HepG2 (cell line): ENCODE measurements at regions not wholly inside any gene's neighbourhood (a gene's known extent, or its start where the extent isn't known, plus 50 kb on each side); places are given as distances from the start of the nearest gene placed in this dataset.

ENCODE experiments used
- ATAC-seq: fragments of 200-7000 bp; cut with Tn5 transposase; 3 replicates; pipeline ENCODE4 v1.9.1; 2020; ENCODE audit warnings: mild to moderate bottlenecking, moderate library complexity
- BruUV-seq: library from RNA; stranded (reverse); fragments of 400-500 nt; replicated peaks from 2 replicates; lab custom pipeline; 2021; lab: Mats Ljungman, UMichigan
- CTCF ChIA-PET: fragments of 300-600 bp; formaldehyde crosslinking; extraction: SDS; loops from one replicate; lab custom pipeline; 2021; ENCODE audit warnings: low total read pairs, inconsistent platforms, low intra/inter-chr PET ratio; lab: Yijun Ruan, JAX
- POLR2A ChIA-PET: fragments of 350-600 bp; sonication (Branson Sonifier 250); formaldehyde crosslinking; loops from one replicate; lab custom pipeline; 2020; ENCODE audit warnings: antibody characterized with exemption, inconsistent platforms; lab: Yijun Ruan, JAX
- DNase-seq: peaks from one replicate; pipeline ENCODE4 v3.0.0-alpha.2; 2015; ENCODE audit warnings: low spot score
- FAIRE-seq: peaks from 3 replicates; lab custom pipeline; 2011; peaks lifted over from hg19 to GRCh38; lab: Jason Lieb, UNC
- H2AFZ ChIP-seq: one replicate; pipeline ENCODE4 v1.6.1; 2011; ENCODE audit warnings: low read length, inconsistent platforms
- H3K27ac ChIP-seq: fragments of 300-600 bp; 3 replicates; pipeline ENCODE4 v1.8.0; 2011; ENCODE audit warnings: mixed run types, mild to moderate bottlenecking, mixed read lengths, low read length, inconsistent platforms; ENCODE audit not compliant: insufficient read depth; ENCODE audit errors: extremely low read length
- H3K27me3 ChIP-seq, 2 experiments: fragments of 200-600 bp in 1 of 2; 2 replicates in 1 of 2; 3 replicates in 1 of 2; pipeline versions ENCODE4 v1.6.0 to v1.8.0; 2011; ENCODE audit warnings: low read length in 2 of 2, mild to moderate bottlenecking in 2 of 2, moderate library complexity in 2 of 2, inconsistent platforms in 1 of 2; ENCODE audit not compliant: insufficient read depth in 2 of 2, control insufficient read depth in 1 of 2
- H3K36me3 ChIP-seq, 2 experiments: fragments of 200-600 bp in 1 of 2; replicated peaks in 1 of 2; 2 replicates in 1 of 2; 3 replicates in 1 of 2; pipeline versions ENCODE4 v1.5.1 to v1.8.0; 2011; ENCODE audit warnings: low read length in 2 of 2, inconsistent platforms in 1 of 2; ENCODE audit not compliant: insufficient read depth in 2 of 2, control insufficient read depth in 1 of 2
- H3K4me1 ChIP-seq: 2 replicates; pipeline ENCODE4 v1.5.1; 2012; ENCODE audit warnings: low read length, inconsistent platforms; ENCODE audit not compliant: insufficient read depth
- H3K4me2 ChIP-seq: 2 replicates; pipeline ENCODE4 v1.6.0; 2011; ENCODE audit warnings: low read depth, low read length, inconsistent platforms
- H3K4me3 ChIP-seq, 3 experiments: fragments of 200-600 bp in 1 of 3; sonication (generic), shearing (Covaris generic) in 1 of 3; replicated peaks in 1 of 3; 2 replicates each; pipeline ENCODE4 v1.5.1; 2011 to 2016; ENCODE audit warnings: low read length in 3 of 3, inconsistent platforms in 2 of 3, low read depth in 2 of 3, mild to moderate bottlenecking in 2 of 3, control low read depth in 1 of 3, mixed read lengths in 1 of 3; ENCODE audit not compliant: insufficient read depth in 1 of 3
- H3K79me2 ChIP-seq: one replicate; pipeline ENCODE4 v1.6.1; 2011; ENCODE audit warnings: low read length, inconsistent platforms; ENCODE audit not compliant: insufficient read depth
- H3K9ac ChIP-seq: 2 replicates; pipeline ENCODE4 v1.6.0; 2011; ENCODE audit warnings: mild to moderate bottlenecking, low read depth, low read length, inconsistent platforms; ENCODE audit not compliant: insufficient read depth
- H3K9me3 ChIP-seq: 2 replicates; pipeline ENCODE4 v1.5.1; 2012; ENCODE audit warnings: mild to moderate bottlenecking, low read length
- H4K20me1 ChIP-seq: 2 replicates; pipeline ENCODE4 v1.6.0; 2011; ENCODE audit warnings: inconsistent platforms, mild to moderate bottlenecking, low read length, moderate library complexity; ENCODE audit not compliant: insufficient read depth
- CC2D1A ChIP-seq: sonication (generic); formaldehyde crosslinking; IDR thresholded peaks from 2 replicates; pipeline ENCODE4 v1.8.1; 2023; ENCODE audit warnings: mild to moderate bottlenecking, missing genetic modification reagents
- HNF1A ChIP-seq, 2 experiments: sonication (generic) in 1 of 2; formaldehyde crosslinking in 1 of 2; IDR thresholded peaks; 2 replicates each; pipeline versions ENCODE4 v1.4.0 to v1.6.1; 2016 to 2020; ENCODE audit warnings: borderline replicate concordance in 1 of 2, low read depth in 1 of 2, mild to moderate bottlenecking in 1 of 2, missing genetic modification reagents in 1 of 2
- KAT8 ChIP-seq: IDR thresholded peaks from 2 replicates; pipeline ENCODE4 v1.6.1; 2016; ENCODE audit warnings: missing genetic modification reagents, missing compliant biosample characterization
- MED13 ChIP-seq: sonication (generic); formaldehyde crosslinking; IDR thresholded peaks from 2 replicates; pipeline ENCODE4 v1.5.0; 2020; ENCODE audit warnings: missing genetic modification reagents
- MYPOP ChIP-seq: sonication (generic); formaldehyde crosslinking; IDR thresholded peaks from 2 replicates; pipeline ENCODE4 v1.8.1; 2023; ENCODE audit warnings: mild to moderate bottlenecking, moderate library complexity, missing genetic modification reagents
- ZBTB7A ChIP-seq: sonication (generic); formaldehyde crosslinking; IDR thresholded peaks from 2 replicates; pipeline ENCODE4 v1.8.0; 2022; ENCODE audit warnings: mild to moderate bottlenecking, missing genetic modification reagents
- ZMYM4 ChIP-seq: sonication (generic); formaldehyde crosslinking; IDR thresholded peaks from 2 replicates; pipeline ENCODE4 v1.8.1; 2023; ENCODE audit warnings: mild to moderate bottlenecking, missing genetic modification reagents
- ZNF598 ChIP-seq: sonication (generic); formaldehyde crosslinking; IDR thresholded peaks from 2 replicates; pipeline ENCODE4 v1.5.1; 2020; ENCODE audit warnings: mild to moderate bottlenecking, missing genetic modification reagents, borderline replicate concordance
- ZNF670 ChIP-seq: sonication (generic); formaldehyde crosslinking; IDR thresholded peaks from 2 replicates; pipeline ENCODE4 v1.8.0; 2022; ENCODE audit warnings: mild to moderate bottlenecking, missing genetic modification reagents, borderline replicate concordance
- WGBS: methylation state at CpG from one replicate; pipeline ENCODE4 v1.1.6; 2017; ENCODE audit warnings: low lambda C conversion rate; 5-methylcytosine and 5-hydroxymethylcytosine counted together
- in situ Hi-C: cut with HindIII; loops from 2 replicates; pipeline ENCODE4 v1.10.0; 2017; ENCODE audit warnings: low pct_unique_long_range_greater_than_20kb; ENCODE audit not compliant: extremely low pct_ligation_motif_present
- intact Hi-C: fragments of 100-400 bp; cut with micrococcal nuclease; formaldehyde crosslinking; loops from one replicate; pipeline ENCODE4 v1.10.0; 2022; ENCODE audit not compliant: unreplicated experiment

- in situ Hi-C loops (no loop called here), intact Hi-C loops (no loop called here)
- no peak for DNase-seq
- 51% methylated on average over 6 of the region's 6 CpGs for WGBS
- no peak for ATAC-seq
- no peaks in the 10 kb centered on the region for H3K9me3 ChIP-seq
- H3K79me2 ChIP-seq: no peaks in the 10 kb centered on the region
- H3K4me3 ChIP-seq: no peak overlapping the region
- POLR2A ChIA-PET: no interaction called here
- no peaks in the 10 kb centered on the region for H3K36me3 ChIP-seq
- FAIRE-seq: no peak
- no peak for TF ChIP-seq ZNF670 (CRISPR knock-in tag)
- no peak for TF ChIP-seq MED13 (CRISPR knock-in tag)
- no peak for TF ChIP-seq KAT8
- no peak for TF ChIP-seq CC2D1A (CRISPR knock-in tag)
- no peak for TF ChIP-seq ZNF598
- no peak for TF ChIP-seq MYPOP
- no peak for TF ChIP-seq ZBTB7A (CRISPR knock-in tag)
- no peak for TF ChIP-seq ZMYM4 (CRISPR knock-in tag)
- no peak for TF ChIP-seq HNF1A (IDR thresholded peaks at IDR 0.05; ENCODE audit: low read depth)
- TF ChIP-seq HNF1A (CRISPR knock-in tag; IDR thresholded peaks at IDR 0.05; ENCODE audit: borderline replicate concordance): no peak
- H4K20me1 ChIP-seq: no peaks in the 10 kb centered on the region
- no peak overlapping the region for H2AFZ ChIP-seq
- H3K9ac ChIP-seq: no peak overlapping the region
- H3K27ac ChIP-seq: no peak overlapping the region
- no peak overlapping the region for H3K4me2 ChIP-seq
- H3K27me3 ChIP-seq: peaks cover 0 to 17% of the 10 kb centered on the region in 2 experiments; a peak in 2 of 5 replicates
- no peaks in the 10 kb centered on the region for H3K4me1 ChIP-seq
- BruUV-seq: no TSS peak
- CTCF ChIA-PET: no interaction called here
Measured at GRCh38 chr5:74255692-74256392, 384.7 kb downstream of the ENC1 start.
